WTC11 (cell line): ENCODE measurements at regions not wholly inside any gene's neighbourhood (a gene's known extent, or its start where the extent isn't known, plus 50 kb on each side); places are given as distances from the start of the nearest gene placed in this dataset.

Source experiments
- ATAC-seq: fragments of 200-7000 bp; cut with Tn5 transposase; 2 replicates; pipeline ENCODE4 v1.10.0; 2021; ENCODE audit warnings: mild to moderate bottlenecking, moderate library complexity
- CTCF ChIA-PET: fragments of 300-600 bp; sonication (Branson Sonifier 250); formaldehyde crosslinking; loops from one replicate; lab custom pipeline; 2021; ENCODE audit warnings: antibody characterized with exemption; lab: Charles Lee
- POLR2A ChIA-PET: fragments of 350-600 bp; sonication (Branson Sonifier 250); formaldehyde crosslinking; loops from one replicate; lab custom pipeline; 2021; ENCODE audit warnings: antibody characterized with exemption; lab: Charles Lee
- DNase-seq: peaks from one replicate; pipeline ENCODE4 v3.0.0; 2021; ENCODE audit warnings: low spot score
- H3K27ac Mint-ChIP-seq: 2 replicates; pipeline ENCODE4 v1.8.0; 2021; ENCODE audit warnings: mixed read lengths
- H3K27me3 Mint-ChIP-seq: 2 replicates; pipeline ENCODE4 v1.8.0; 2021; ENCODE audit warnings: low read depth, mild to moderate bottlenecking, moderate library complexity, mixed read lengths
- H3K36me3 Mint-ChIP-seq: 2 replicates; pipeline ENCODE4 v1.8.0; 2021; ENCODE audit warnings: mixed read lengths
- H3K4me1 Mint-ChIP-seq: 2 replicates; pipeline ENCODE4 v1.8.0; 2022; ENCODE audit warnings: mixed read lengths
- H3K4me3 Mint-ChIP-seq: 2 replicates; pipeline ENCODE4 v1.8.0; 2021; ENCODE audit warnings: mild to moderate bottlenecking, moderate library complexity, mixed read lengths
- H3K9me3 Mint-ChIP-seq: 2 replicates; pipeline ENCODE4 v1.8.0; 2021; ENCODE audit warnings: mixed read lengths
- CBFB ChIP-seq: sonication (generic); formaldehyde crosslinking; IDR thresholded peaks from 2 replicates; pipeline ENCODE4 v1.8.1; 2022; ENCODE audit warnings: mild to moderate bottlenecking, low read depth, missing genetic modification reagents
- CREB1 ChIP-seq: sonication (generic); formaldehyde crosslinking; IDR thresholded peaks from 2 replicates; pipeline ENCODE4 v1.8.0; 2023; ENCODE audit warnings: mild to moderate bottlenecking, missing genetic modification reagents
- E2F5 ChIP-seq: sonication (generic); formaldehyde crosslinking; IDR thresholded peaks from 2 replicates; pipeline ENCODE4 v1.8.1; 2022; ENCODE audit warnings: mild to moderate bottlenecking, moderate library complexity, missing genetic modification reagents
- EMX1 ChIP-seq: fragments of 250-450 bp; sonication (Bioruptor Pico); IDR thresholded peaks from 2 replicates; pipeline ENCODE4 v1.8.0; 2021; ENCODE audit warnings: mild to moderate bottlenecking
- ESRRA ChIP-seq: sonication (generic); formaldehyde crosslinking; IDR thresholded peaks from 2 replicates; pipeline ENCODE4 v1.8.1; 2022; ENCODE audit warnings: mild to moderate bottlenecking, missing genetic modification reagents, borderline replicate concordance
- ETV6 ChIP-seq: sonication (generic); formaldehyde crosslinking; IDR thresholded peaks from 2 replicates; pipeline ENCODE4 v1.8.1; 2022; ENCODE audit warnings: mild to moderate bottlenecking, missing genetic modification reagents
- GTF2I ChIP-seq: fragments of 250-450 bp; sonication (Bioruptor Pico); conservative IDR thresholded peaks from 2 replicates; pipeline ENCODE4 v1.4.0; 2021; ENCODE audit warnings: mild to moderate bottlenecking
- MLX ChIP-seq: sonication (generic); formaldehyde crosslinking; IDR thresholded peaks from 2 replicates; pipeline ENCODE4 v1.8.1; 2023; ENCODE audit warnings: mild to moderate bottlenecking, missing genetic modification reagents, moderate library complexity
- NFE2L1 ChIP-seq: sonication (generic); formaldehyde crosslinking; IDR thresholded peaks from 2 replicates; pipeline ENCODE4 v1.8.1; 2023; ENCODE audit warnings: missing genetic modification reagents
- NR1H2 ChIP-seq: sonication (generic); formaldehyde crosslinking; IDR thresholded peaks from 2 replicates; pipeline ENCODE4 v1.9.0; 2021; ENCODE audit warnings: mild to moderate bottlenecking, moderate library complexity, missing genetic modification reagents
- NR2C2 ChIP-seq: sonication (generic); formaldehyde crosslinking; IDR thresholded peaks from 2 replicates; pipeline ENCODE4 v1.8.0; 2022; ENCODE audit warnings: mild to moderate bottlenecking, missing genetic modification reagents
- TCF7 ChIP-seq: sonication (generic); formaldehyde crosslinking; IDR thresholded peaks from 2 replicates; pipeline ENCODE4 v1.8.0; 2022; ENCODE audit warnings: mild to moderate bottlenecking, low read depth, missing genetic modification reagents, moderate library complexity
- ZBTB43 ChIP-seq: sonication (generic); formaldehyde crosslinking; IDR thresholded peaks from 2 replicates; pipeline ENCODE4 v1.8.1; 2023; ENCODE audit warnings: mild to moderate bottlenecking, missing genetic modification reagents
- ZNF317 ChIP-seq: sonication (generic); formaldehyde crosslinking; IDR thresholded peaks from 2 replicates; pipeline ENCODE4 v1.8.1; 2023; ENCODE audit warnings: low read depth, mild to moderate bottlenecking, moderate library complexity, missing genetic modification reagents, borderline replicate concordance
- ZNF396 ChIP-seq: fragments of 250-450 bp; sonication (Bioruptor Pico); IDR thresholded peaks from 2 replicates; pipeline ENCODE4 v1.8.0; 2021; ENCODE audit warnings: mild to moderate bottlenecking, moderate library complexity, borderline replicate concordance
- TF ChIP-seq, protein P1 (sequence below): fragments of 250-450 bp; sonication (Bioruptor Pico); conservative IDR thresholded peaks from 2 replicates; pipeline ENCODE4 v1.9.0; 2021; ENCODE audit warnings: mild to moderate bottlenecking

GRCh38 chr6:47363736-47364135 lies 54.0 kb upstream of the TNFRSF21 start:
- H3K4me1 Mint-ChIP-seq, result peaks cover 13% of the 10 kb centered on the region
- CTCF ChIA-PET, result interaction anchor here (1.2 kb wide), 1 partner anchor 268 kb away, joined by 3 read pairs; no protein-coding TSS in a partner anchor
- TF ChIP-seq CREB1 (no peak), CBFB (CRISPR knock-in tag) (no peak)
- no peaks in the 10 kb centered on the region for H3K36me3 Mint-ChIP-seq
- H3K27me3 Mint-ChIP-seq, result peaks cover 5% of the 10 kb centered on the region; the same call in 1 of the 2 replicates
- no peak for ATAC-seq
- peaks cover 12% of the 10 kb centered on the region; the same call in 1 of the 2 replicates for H3K9me3 Mint-ChIP-seq
- no peak for DNase-seq
- POLR2A ChIA-PET, result no interaction called here
- no peak overlapping the region for H3K4me3 Mint-ChIP-seq
- no peak overlapping the region for H3K27ac Mint-ChIP-seq

- H3K9me3 Mint-ChIP-seq, result peaks cover 23% of the 10 kb centered on the region
- H3K27ac Mint-ChIP-seq, result no peak overlapping the region
- ATAC-seq, result no peak
- no peaks in the 10 kb centered on the region for H3K27me3 Mint-ChIP-seq
- H3K4me3 Mint-ChIP-seq, result no peak overlapping the region
- POLR2A ChIA-PET, result no interaction called here
- no peaks in the 10 kb centered on the region; the same call in 1 of the 2 replicates for H3K36me3 Mint-ChIP-seq
- no peak for TF ChIP-seq NR1H2
- TF ChIP-seq E2F5 (CRISPR knock-in tag), result no peak
- no peak for TF ChIP-seq TCF7 (CRISPR knock-in tag)
- TF ChIP-seq GTF2I (CRISPR knock-in tag), result no peak
- TF ChIP-seq, all 79 proteins: peak for 0
- no peak for DNase-seq
- CTCF ChIA-PET, result no interaction called here
- H3K4me1 Mint-ChIP-seq, result peaks cover 8% of the 10 kb centered on the region
These were observed 56.7 kb upstream of the TNFRSF21 start for GRCh38 chr6:47366335-47366890.

DNA sequence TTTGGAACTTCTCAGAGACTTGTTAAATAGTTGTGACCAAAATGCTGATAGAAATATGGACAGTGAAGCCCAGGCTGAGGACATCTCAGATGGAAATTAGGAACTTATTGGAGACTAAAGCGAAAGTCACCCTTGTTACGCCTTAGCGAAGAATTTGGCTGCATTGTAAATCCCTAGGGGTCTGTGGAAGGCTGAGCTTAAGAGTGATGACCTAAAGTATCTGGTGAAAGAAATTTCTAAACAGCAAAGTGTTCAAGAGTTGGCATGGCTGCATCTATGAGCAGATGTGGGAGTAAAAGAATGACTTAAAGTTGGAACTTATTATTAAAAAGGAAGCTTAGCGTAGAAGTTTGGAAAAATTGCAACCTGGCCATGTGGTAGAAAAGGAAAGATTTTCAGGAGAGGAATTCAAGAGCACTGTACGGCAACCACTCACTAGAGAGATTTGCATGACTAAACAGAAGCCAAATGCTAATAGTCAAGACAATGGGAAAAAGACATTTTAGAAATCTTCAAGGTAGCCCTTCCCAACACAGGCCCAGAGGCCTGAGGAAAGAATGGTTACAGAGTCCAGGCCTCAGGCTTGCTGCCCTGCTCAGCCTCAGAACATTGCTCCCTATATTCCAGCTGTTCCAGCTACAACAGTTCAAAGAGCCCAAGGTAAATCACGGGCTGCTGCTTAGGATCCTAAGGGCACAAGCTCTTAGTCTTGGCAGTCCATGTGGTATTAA lies 61.6 kb upstream of the TNFRSF21 start:
- ATAC-seq (peak; percentile 94), DNase-seq (no peak)
- Mint-ChIP-seq H3K36me3 (no peaks in the 10 kb centered on the region; the same call in 1 of the 2 replicates), H3K27me3 (no peaks in the 10 kb centered on the region), H3K9me3 (peaks cover 23% of the 10 kb centered on the region), H3K4me1 (peaks cover 19% of the 10 kb centered on the region), H3K4me3 (no peak overlapping the region), H3K27ac (peak overlapping the region; percentile 16; the same call in 1 of the 2 replicates)
- ChIA-PET POLR2A (no interaction called here), CTCF (no interaction called here)
- TF ChIP-seq NR2C2, result no peak
- TF ChIP-seq EMX1 (CRISPR knock-in tag), result no peak
- TF ChIP-seq ZNF317, result no peak
- TF ChIP-seq ZNF396 (CRISPR knock-in tag), result no peak
- TF ChIP-seq, protein P1, sequence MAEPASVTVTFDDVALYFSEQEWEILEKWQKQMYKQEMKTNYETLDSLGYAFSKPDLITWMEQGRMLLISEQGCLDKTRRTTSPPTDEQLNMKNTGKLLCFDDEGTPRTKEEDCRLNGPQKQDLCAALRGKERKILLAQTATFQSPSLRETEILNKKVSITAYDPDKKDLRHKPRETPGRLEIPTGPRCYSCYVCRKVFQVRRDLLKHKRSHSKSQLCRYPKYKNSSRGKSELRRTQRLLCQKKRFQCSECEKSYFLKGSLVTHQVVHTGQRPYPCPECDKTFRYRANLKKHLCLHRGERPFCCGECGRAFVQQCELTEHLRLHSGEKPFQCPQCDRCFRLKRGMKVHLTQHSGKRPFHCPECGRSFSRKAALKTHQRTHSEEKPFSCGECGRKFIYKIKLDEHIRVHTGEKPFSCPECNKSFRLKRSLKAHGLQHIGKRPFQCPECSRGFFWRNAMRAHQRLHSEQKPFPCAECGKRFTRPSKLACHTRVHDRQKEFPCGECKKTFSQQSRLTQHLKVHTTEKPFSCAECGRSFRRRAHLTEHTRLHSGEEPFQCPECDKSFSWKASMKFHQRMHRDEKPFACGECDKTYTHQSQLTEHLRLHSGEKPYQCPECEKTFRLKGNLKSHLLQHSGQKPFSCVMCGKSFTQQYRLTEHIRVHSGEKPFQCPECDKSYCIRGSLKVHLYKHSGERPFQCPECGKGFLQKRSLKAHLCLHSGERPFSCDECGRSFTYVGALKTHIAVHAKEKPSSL (CRISPR knock-in tag), result no peak
- no peak for TF ChIP-seq ETV6
- TF ChIP-seq NFE2L1 (CRISPR knock-in tag), result no peak
- no peak for TF ChIP-seq ESRRA (CRISPR knock-in tag)
- no peak for TF ChIP-seq ZBTB43
- no peak for TF ChIP-seq MLX
